Endothelial cell of umbilical vein (primary cell): ENCODE measurements at regions not wholly inside any gene's neighbourhood (a gene's known extent, or its start where the extent isn't known, plus 50 kb on each side); places are given as distances from the start of the nearest gene placed in this dataset.

Experiments
- BruUV-seq: library from RNA; stranded (reverse); fragments of 400-500 nt; replicated peaks from 2 replicates; lab custom pipeline; 2021; lab: Mats Ljungman, UMichigan
- CTCF ChIA-PET: fragments of 300-600, 350-600 bp; sonication (Branson Sonifier 250); formaldehyde crosslinking; loops from one replicate; lab custom pipeline; 2021; ENCODE audit warnings: antibody characterized with exemption, inconsistent platforms; lab: Charles Lee
- POLR2A ChIA-PET: fragments of 300-600, 350-600 bp; sonication (Branson Sonifier 250); formaldehyde crosslinking; loops from one replicate; lab custom pipeline; 2021; ENCODE audit warnings: antibody characterized with exemption, inconsistent platforms; lab: Charles Lee
- DNase-seq: peaks from one replicate; pipeline ENCODE4 v3.0.0-alpha.2; 2011; ENCODE audit warnings: low read depth, low spot score
- FAIRE-seq: peaks from 2 replicates; lab custom pipeline; 2011; peaks lifted over from hg19 to GRCh38; lab: Jason Lieb, UNC
- H2AFZ ChIP-seq: 2 replicates; pipeline ENCODE4 v1.6.0; 2012; ENCODE audit warnings: low read depth, low read length, control low read depth, inconsistent platforms
- H3K27ac ChIP-seq: 2 replicates; pipeline ENCODE4 v1.5.1; 2011; ENCODE audit warnings: low read depth, mild to moderate bottlenecking, control low read depth, low read length, moderate library complexity; ENCODE audit not compliant: insufficient read depth
- H3K27me3 ChIP-seq, 2 experiments: 2 replicates each; pipeline versions ENCODE4 v1.6.0 to v1.6.1; 2011; ENCODE audit warnings: low read length in 2 of 2, mixed read lengths in 1 of 2; ENCODE audit not compliant: control insufficient read depth in 2 of 2, insufficient read depth in 2 of 2
- H3K36me3 ChIP-seq, 2 experiments: 2 replicates in 1 of 2; 3 replicates in 1 of 2; pipeline ENCODE4 v1.5.1; 2011; ENCODE audit warnings: low read length in 2 of 2, mild to moderate bottlenecking in 1 of 2, moderate library complexity in 1 of 2; ENCODE audit not compliant: control insufficient read depth in 2 of 2, insufficient read depth in 2 of 2; ENCODE audit errors: extremely low read depth in 1 of 2
- H3K4me1 ChIP-seq: 3 replicates; pipeline ENCODE4 v1.5.1; 2011; ENCODE audit warnings: mild to moderate bottlenecking, low read length; ENCODE audit not compliant: control insufficient read depth, insufficient read depth; ENCODE audit errors: extremely low read depth
- H3K4me2 ChIP-seq: 2 replicates; pipeline ENCODE4 v1.6.1; 2011; ENCODE audit warnings: low read length, control low read depth, mixed read lengths; ENCODE audit not compliant: insufficient read depth
- H3K4me3 ChIP-seq, 3 experiments: fragments of 200-600 bp in 1 of 3; sonication (generic), shearing (Covaris generic) in 1 of 3; replicated peaks in 1 of 3; 2 replicates each; pipeline ENCODE4 v1.5.1; 2011 to 2016; ENCODE audit warnings: control low read depth in 3 of 3, low read length in 3 of 3, mild to moderate bottlenecking in 2 of 3, inconsistent platforms in 1 of 3, low read depth in 1 of 3, moderate library complexity in 1 of 3; ENCODE audit not compliant: insufficient read depth in 1 of 3
- H3K79me2 ChIP-seq: 2 replicates; pipeline ENCODE4 v1.6.0; 2012; ENCODE audit warnings: low read length, inconsistent platforms; ENCODE audit not compliant: control insufficient read depth, insufficient read depth
- H3K9ac ChIP-seq: replicated peaks from 2 replicates; pipeline ENCODE3; 2011; ENCODE audit warnings: low read length, control low read depth; ENCODE audit not compliant: insufficient read depth; ENCODE audit errors: extremely low read depth
- H3K9me1 ChIP-seq: replicated peaks from 3 replicates; pipeline ENCODE4 v1.6.0; 2011; ENCODE audit warnings: mild to moderate bottlenecking, low read length; ENCODE audit not compliant: control insufficient read depth, insufficient read depth; ENCODE audit errors: extremely low read depth
- H3K9me3 ChIP-seq: replicated peaks from 2 replicates; pipeline ENCODE4 v1.5.1; 2012; ENCODE audit warnings: low read length, inconsistent platforms; ENCODE audit not compliant: control insufficient read depth, insufficient read depth
- H4K20me1 ChIP-seq: replicated peaks from 2 replicates; pipeline ENCODE3; 2011; ENCODE audit warnings: mild to moderate bottlenecking, low read length; ENCODE audit not compliant: control insufficient read depth, insufficient read depth; ENCODE audit errors: extremely low read depth
- CTCF ChIP-seq, 2 donors: IDR thresholded peaks; 1 replicate in 1 of 2; 2 replicates in 1 of 2; pipeline ENCODE4 v1.5.1; 2011; ENCODE audit warnings: low read length in 2 of 2, mild to moderate bottlenecking in 2 of 2, moderate library complexity in 2 of 2, control low read depth in 1 of 2, inconsistent platforms in 1 of 2, low read depth in 1 of 2; ENCODE audit not compliant: insufficient read depth in 1 of 2; ENCODE audit errors: extremely low read depth in 1 of 2
- EZH2 ChIP-seq: IDR thresholded peaks from 2 replicates; pipeline ENCODE4 v1.6.1; 2012; ENCODE audit warnings: borderline replicate concordance, low read depth, mild to moderate bottlenecking, moderate library complexity, low read length, inconsistent platforms; ENCODE audit not compliant: severe bottlenecking
- FOS ChIP-seq: IDR thresholded peaks from 2 replicates; pipeline ENCODE4 v1.6.1; 2011; ENCODE audit warnings: mild to moderate bottlenecking, low read length, moderate library complexity, borderline replicate concordance; ENCODE audit not compliant: insufficient read depth
- GATA2 ChIP-seq: IDR thresholded peaks from 2 replicates; pipeline ENCODE4 v1.7.0; 2011; ENCODE audit warnings: low read depth, mild to moderate bottlenecking, moderate library complexity, mixed read lengths, low read length; ENCODE audit not compliant: insufficient read length, insufficient read depth
- JUN ChIP-seq: IDR thresholded peaks from 2 replicates; pipeline ENCODE4 v1.6.1; 2011; ENCODE audit warnings: borderline replicate concordance, low read depth; ENCODE audit not compliant: insufficient read length, insufficient read depth
- MAX ChIP-seq: IDR thresholded peaks from 2 replicates; pipeline ENCODE4 v1.6.1; 2011; ENCODE audit not compliant: insufficient read depth, insufficient read length
- MYC ChIP-seq: IDR thresholded peaks from one replicate; pipeline ENCODE4 v1.6.1; 2011; ENCODE audit warnings: mild to moderate bottlenecking, low read depth, low read length
- POLR2A ChIP-seq: IDR thresholded peaks from 2 replicates; pipeline ENCODE4 v1.6.1; 2012; ENCODE audit warnings: low read depth, mild to moderate bottlenecking, control low read depth, low read length
- POLR2AphosphoS5 ChIP-seq: IDR thresholded peaks from 2 replicates; pipeline ENCODE4 v1.6.1; 2012; ENCODE audit warnings: low read depth, mild to moderate bottlenecking, control low read depth, low read length, moderate library complexity; ENCODE audit not compliant: insufficient read depth
- dilution Hi-C: fragments of 300-500 bp; cut with MboI; formaldehyde crosslinking; loops from one replicate; pipeline ENCODE4 v1.15.0; 2019; ENCODE audit warnings: low sequenced_read_pairs; ENCODE audit not compliant: extremely low pct_ligation_motif_present
- intact Hi-C: fragments of 100-400 bp; cut with micrococcal nuclease; formaldehyde crosslinking; loops from one replicate; pipeline ENCODE4 v1.10.0; 2022

GRCh38 chr9:118761016-118761790 lies 608.0 kb downstream of the BRINP1 start:
- POLR2A ChIA-PET = no interaction called here

More at GRCh38 chr9:118761016-118761790, 608.0 kb downstream of the BRINP1 start:
- Histone ChIP-seq H3K9me1 (no peaks in the 10 kb centered on the region), H3K9me3 (peaks cover 4% of the 10 kb centered on the region), H4K20me1 (no peaks in the 10 kb centered on the region), H3K4me2 (no peak overlapping the region), H3K36me3 (no peaks in the 10 kb centered on the region), H3K9ac (no peak overlapping the region), H3K27ac (no peak overlapping the region), H3K79me2 (no peaks in the 10 kb centered on the region), H3K27me3 (no peaks in the 10 kb centered on the region), H3K4me1 (no peaks in the 10 kb centered on the region), H3K4me3 (no peak overlapping the region), H2AFZ (no peak overlapping the region)
- CTCF ChIA-PET = no interaction called here
- DNase-seq (no peak), FAIRE-seq (no peak)
- intact Hi-C loops (no loop called here), dilution Hi-C loops (no loop called here)
- no peak for TF ChIP-seq GATA2
- no peak for TF ChIP-seq MYC
- no peak for TF ChIP-seq JUN
- TF ChIP-seq POLR2AphosphoS5 = no peak
- TF ChIP-seq POLR2A = no peak
- TF ChIP-seq EZH2 = no peak
- TF ChIP-seq FOS = no peak
- no peak for TF ChIP-seq MAX
- no peak for TF ChIP-seq CTCF (IDR thresholded peaks at IDR 0.05; ENCODE audit: extremely low read depth in 1 of 2, insufficient read depth in 1 of 2, low read depth in 1 of 2, low read length in 2 of 2)
- no TSS peak for BruUV-seq
